Stimulated activated effector memory CD8-positive, alpha-beta T cell treated with anti-CD3 and anti-CD28 coated beads, Interleukin-12 subunit alpha, Interleukin-12 subunit beta, amount 100 ng/mL, for 72 hours (primary cell): ENCODE measurements at regions not wholly inside any gene's neighbourhood (a gene's known extent, or its start where the extent isn't known, plus 50 kb on each side); places are given as distances from the start of the nearest gene placed in this dataset.
"Not testable (repeated sequence)": the region's sequence is repeated elsewhere in the genome, so short reads cannot be mapped to it uniquely, and the experiment has no call there.

ENCODE experiments used
- ATAC-seq: fragments of 150-1000 bp; cut with Tn5 transposase; 2 replicates; pipeline ENCODE4 v1.10.0; 2021
- DNase-seq, 2 donors: peaks; one replicate each; pipeline ENCODE4 v3.0.0; 2021 to 2022; ENCODE audit warnings: low spot score in 2 of 2
- H3K27ac Mint-ChIP-seq: one replicate; pipeline ENCODE4 v1.8.0; 2022; ENCODE audit warnings: mild to moderate bottlenecking, mixed read lengths
- H3K36me3 Mint-ChIP-seq: one replicate; pipeline ENCODE4 v1.8.0; 2022; ENCODE audit warnings: mild to moderate bottlenecking, mixed read lengths
- H3K4me1 Mint-ChIP-seq: one replicate; pipeline ENCODE4 v1.8.0; 2022; ENCODE audit warnings: mixed read lengths
- H3K4me3 Mint-ChIP-seq: one replicate; pipeline ENCODE4 v1.8.0; 2022; ENCODE audit warnings: mild to moderate bottlenecking, mixed read lengths
- H3K9me3 Mint-ChIP-seq: one replicate; pipeline ENCODE4 v1.8.0; 2022; ENCODE audit warnings: mixed read lengths

- H3K4me3 Mint-ChIP-seq = no peak overlapping the region
- ATAC-seq (no peak), DNase-seq (no peak)
- H3K27ac Mint-ChIP-seq = no peak overlapping the region
- no peaks in the 10 kb centered on the region for H3K4me1 Mint-ChIP-seq
- H3K9me3 Mint-ChIP-seq = peaks cover 3% of the 10 kb centered on the region
- no peaks in the 10 kb centered on the region for H3K36me3 Mint-ChIP-seq
These were observed 164.8 kb upstream of the STEAP1 start for GRCh38 chr7:89989454-89989853.

- Mint-ChIP-seq H3K4me3 (no peak overlapping the region), H3K36me3 (no peaks in the 10 kb centered on the region), H3K9me3 (peaks cover 13% of the 10 kb centered on the region), H3K27ac (no peak overlapping the region), H3K4me1 (no peaks in the 10 kb centered on the region)
- ATAC-seq (no peak), DNase-seq (no peak)
These were observed 159.8 kb upstream of the STEAP1 start for GRCh38 chr7:89994483-89994882.

GRCh38 chr7:89998554-89998953 is 155.7 kb upstream of the STEAP1 start:
- no peak overlapping the region for H3K4me3 Mint-ChIP-seq
- no peaks in the 10 kb centered on the region for H3K4me1 Mint-ChIP-seq
- peaks cover 13% of the 10 kb centered on the region for H3K9me3 Mint-ChIP-seq
- no peak for DNase-seq
- no peaks in the 10 kb centered on the region for H3K36me3 Mint-ChIP-seq
- no peak overlapping the region for H3K27ac Mint-ChIP-seq
- ATAC-seq = no peak

GRCh38 chr7:90005836-90006235 is 148.4 kb upstream of the STEAP1 start:
- no peaks in the 10 kb centered on the region for H3K36me3 Mint-ChIP-seq
- peaks cover 6% of the 10 kb centered on the region for H3K9me3 Mint-ChIP-seq
- ATAC-seq = no peak
- H3K4me1 Mint-ChIP-seq = no peaks in the 10 kb centered on the region
- DNase-seq = no peak
- H3K4me3 Mint-ChIP-seq = no peak overlapping the region
- H3K27ac Mint-ChIP-seq = no peak overlapping the region

GRCh38 chr7:90007001-90007654 is 147.1 kb upstream of the STEAP1 start:
- ATAC-seq (no peak), DNase-seq (no peak)
- no peaks in the 10 kb centered on the region for H3K36me3 Mint-ChIP-seq
- no peaks in the 10 kb centered on the region for H3K4me1 Mint-ChIP-seq
- H3K27ac Mint-ChIP-seq = no peak overlapping the region
- peaks cover 6% of the 10 kb centered on the region for H3K9me3 Mint-ChIP-seq
- H3K4me3 Mint-ChIP-seq = no peak overlapping the region

GRCh38 chr7:90007831-90008230 is 146.4 kb upstream of the STEAP1 start:
- Mint-ChIP-seq H3K36me3 (no peaks in the 10 kb centered on the region), H3K9me3 (peaks cover 6% of the 10 kb centered on the region), H3K4me3 (no peak overlapping the region), H3K4me1 (no peaks in the 10 kb centered on the region), H3K27ac (no peak overlapping the region)
- no peak for DNase-seq
- ATAC-seq = no peak

- ATAC-seq = no peak
- no peak overlapping the region for H3K27ac Mint-ChIP-seq
- H3K4me1 Mint-ChIP-seq = no peaks in the 10 kb centered on the region
- H3K36me3 Mint-ChIP-seq = no peaks in the 10 kb centered on the region
- peaks cover 13% of the 10 kb centered on the region for H3K9me3 Mint-ChIP-seq
- H3K4me3 Mint-ChIP-seq = no peak overlapping the region
- DNase-seq = no peak
These were observed 132.1 kb upstream of the STEAP1 start for GRCh38 chr7:90022213-90022612.

- no peak for DNase-seq
- peaks cover 13% of the 10 kb centered on the region for H3K9me3 Mint-ChIP-seq
- no peaks in the 10 kb centered on the region for H3K4me1 Mint-ChIP-seq
- no peak for ATAC-seq
- no peak overlapping the region for H3K4me3 Mint-ChIP-seq
- no peaks in the 10 kb centered on the region for H3K36me3 Mint-ChIP-seq
- H3K27ac Mint-ChIP-seq = no peak overlapping the region
These were observed 128.5 kb upstream of the STEAP1 start for GRCh38 chr7:90025771-90026170.

GRCh38 chr7:90033850-90034249 is 120.4 kb upstream of the STEAP1 start:
- no peak for DNase-seq
- no peak overlapping the region for H3K4me3 Mint-ChIP-seq
- H3K27ac Mint-ChIP-seq = no peak overlapping the region
- no peaks in the 10 kb centered on the region for H3K4me1 Mint-ChIP-seq
- H3K9me3 Mint-ChIP-seq = peaks cover 3% of the 10 kb centered on the region
- ATAC-seq = no peak
- H3K36me3 Mint-ChIP-seq = no peaks in the 10 kb centered on the region

- Mint-ChIP-seq H3K9me3 (peaks cover 6% of the 10 kb centered on the region), H3K4me3 (no peak overlapping the region), H3K27ac (no peak overlapping the region), H3K4me1 (no peaks in the 10 kb centered on the region), H3K36me3 (no peaks in the 10 kb centered on the region)
- ATAC-seq (no peak), DNase-seq (no peak)
These were observed 101.2 kb upstream of the STEAP1 start for GRCh38 chr7:90053094-90053493.

- Mint-ChIP-seq H3K36me3 (no peaks in the 10 kb centered on the region), H3K4me3 (no peak overlapping the region), H3K4me1 (no peaks in the 10 kb centered on the region), H3K9me3 (no peaks in the 10 kb centered on the region), H3K27ac (no peak overlapping the region)
- ATAC-seq = no peak
- DNase-seq = no peak
These were observed 93.2 kb upstream of the STEAP1 start for GRCh38 chr7:90061077-90061476.

GRCh38 chr7:90064370-90064769 is 89.9 kb upstream of the STEAP1 start:
- H3K4me1 Mint-ChIP-seq = no peaks in the 10 kb centered on the region

GRCh38 chr7:90067171-90067570 is 87.1 kb upstream of the STEAP1 start:
- DNase-seq (no peak), ATAC-seq (no peak)
- Mint-ChIP-seq H3K27ac (no peak overlapping the region), H3K9me3 (no peaks in the 10 kb centered on the region), H3K36me3 (no peaks in the 10 kb centered on the region), H3K4me1 (no peaks in the 10 kb centered on the region), H3K4me3 (no peak overlapping the region)

More at GRCh38 chr7:90064370-90064769, 89.9 kb upstream of the STEAP1 start:
- H3K27ac Mint-ChIP-seq = no peak overlapping the region
- ATAC-seq (no peak), DNase-seq (no peak)
- no peaks in the 10 kb centered on the region for H3K36me3 Mint-ChIP-seq
- no peaks in the 10 kb centered on the region for H3K9me3 Mint-ChIP-seq
- no peak overlapping the region for H3K4me3 Mint-ChIP-seq

- H3K36me3 Mint-ChIP-seq, DNase-seq, H3K4me3 Mint-ChIP-seq, H3K9me3 Mint-ChIP-seq, H3K27ac Mint-ChIP-seq, ATAC-seq, H3K4me1 Mint-ChIP-seq: not testable (repeated sequence)
These were observed 84.0 kb upstream of the STEAP1 start for GRCh38 chr7:90070238-90070637.

GRCh38 chr7:90078921-90079320 is 75.3 kb upstream of the STEAP1 start:
- ATAC-seq (no peak), DNase-seq (no peak)
- Mint-ChIP-seq H3K4me3 (no peak overlapping the region), H3K9me3 (no peaks in the 10 kb centered on the region), H3K36me3 (no peaks in the 10 kb centered on the region), H3K4me1 (no peaks in the 10 kb centered on the region), H3K27ac (no peak overlapping the region)

- H3K36me3 Mint-ChIP-seq = no peaks in the 10 kb centered on the region
- DNase-seq = no peak
- no peaks in the 10 kb centered on the region for H3K9me3 Mint-ChIP-seq
- H3K4me3 Mint-ChIP-seq = no peak overlapping the region
- ATAC-seq = no peak
- no peak overlapping the region for H3K27ac Mint-ChIP-seq
- no peaks in the 10 kb centered on the region for H3K4me1 Mint-ChIP-seq
These were observed 72.6 kb upstream of the STEAP1 start for GRCh38 chr7:90081621-90082020.

GRCh38 chr7:90092506-90092905 is 61.8 kb upstream of the STEAP1 start:
- Mint-ChIP-seq H3K4me1 (no peaks in the 10 kb centered on the region), H3K27ac (no peak overlapping the region), H3K9me3 (no peaks in the 10 kb centered on the region), H3K36me3 (no peaks in the 10 kb centered on the region), H3K4me3 (no peak overlapping the region)
- DNase-seq (no peak), ATAC-seq (no peak)
